ENCODE measurements at regions not wholly inside any gene's neighbourhood (a gene's known extent, or its start where the extent isn't known, plus 50 kb on each side); places are given as distances from the start of the nearest gene placed in this dataset.

GRCh38 chr13:38539632-38540031 lies 147.2 kb upstream of the FREM2 start:
- TF ChIP-seq EP300 (IDR thresholded peaks at IDR 0.05), result no peak
- TF ChIP-seq POLR2AphosphoS5 (IDR thresholded peaks at IDR 0.05), result no peak
- TF ChIP-seq CTCF (IDR thresholded peaks at IDR 0.05), result no peak
- TF ChIP-seq POLR2A (IDR thresholded peaks at IDR 0.05), result no peak
- DNase-seq, result no peak
- WGBS, 2 donors, result 79 to 83% methylated on average over 2 of the region's 2 CpGs
- no peak overlapping the region for H3K27ac ChIP-seq
- no peak overlapping the region for H3K4me3 ChIP-seq
- H3K36me3 ChIP-seq, result no peaks in the 10 kb centered on the region
- H3K9me3 ChIP-seq, result no peaks in the 10 kb centered on the region
- no peaks in the 10 kb centered on the region for H3K27me3 ChIP-seq
- no peak for ATAC-seq (ENCODE audit: low FRiP score in 2 of 2)
- no peaks in the 10 kb centered on the region for H3K4me1 ChIP-seq

- ATAC-seq (ENCODE audit: low FRiP score in 2 of 2) (no peak), DNase-seq (no peak)
- 52 to 64% methylated on average over 3 of the region's 3 CpGs for WGBS, 2 donors
- Histone ChIP-seq H3K4me1 (no peaks in the 10 kb centered on the region), H3K36me3 (no peaks in the 10 kb centered on the region), H3K9me3 (no peaks in the 10 kb centered on the region), H3K4me3 (no peak overlapping the region), H3K27me3 (no peaks in the 10 kb centered on the region), H3K27ac (no peak overlapping the region)
- no peak for TF ChIP-seq POLR2A (IDR thresholded peaks at IDR 0.05)
- TF ChIP-seq CTCF (IDR thresholded peaks at IDR 0.05), result no peak
- no peak for TF ChIP-seq POLR2AphosphoS5 (IDR thresholded peaks at IDR 0.05)
- no peak for TF ChIP-seq EP300 (IDR thresholded peaks at IDR 0.05)
Measured at GRCh38 chr13:38542601-38543000, 144.3 kb upstream of the FREM2 start.

GRCh38 chr13:38543561-38543960 lies 143.3 kb upstream of the FREM2 start:
- Histone ChIP-seq H3K9me3 (no peaks in the 10 kb centered on the region), H3K4me1 (no peaks in the 10 kb centered on the region), H3K36me3 (no peaks in the 10 kb centered on the region), H3K4me3 (no peak overlapping the region), H3K27ac (no peak overlapping the region), H3K27me3 (no peaks in the 10 kb centered on the region)
- WGBS, 2 donors, result 73 to 79% methylated on average over 4 of the region's 4 CpGs
- no peak for DNase-seq
- no peak for ATAC-seq (ENCODE audit: low FRiP score in 2 of 2)
- TF ChIP-seq CTCF (IDR thresholded peaks at IDR 0.05), result no peak
- TF ChIP-seq POLR2A (IDR thresholded peaks at IDR 0.05), result no peak
- no peak for TF ChIP-seq POLR2AphosphoS5 (IDR thresholded peaks at IDR 0.05)
- TF ChIP-seq EP300 (IDR thresholded peaks at IDR 0.05), result no peak

GRCh38 chr13:38563739-38564138 lies 123.1 kb upstream of the FREM2 start:
- H3K27me3 ChIP-seq, result no peaks in the 10 kb centered on the region
- no peaks in the 10 kb centered on the region for H3K9me3 ChIP-seq
- DNase-seq (no peak), ATAC-seq (ENCODE audit: low FRiP score in 2 of 2) (no peak)
- no peak for TF ChIP-seq CTCF (IDR thresholded peaks at IDR 0.05)
- no peak overlapping the region for H3K27ac ChIP-seq
- no peaks in the 10 kb centered on the region for H3K36me3 ChIP-seq
- no peak overlapping the region for H3K4me3 ChIP-seq
- WGBS, 2 donors, result 65 to 68% methylated on average over 2 of the region's 2 CpGs
- H3K4me1 ChIP-seq, result no peaks in the 10 kb centered on the region

GRCh38 chr13:38564256-38565150 lies 122.4 kb upstream of the FREM2 start:
- Histone ChIP-seq H3K9me3 (no peaks in the 10 kb centered on the region), H3K27ac (no peak overlapping the region), H3K36me3 (no peaks in the 10 kb centered on the region), H3K4me3 (no peak overlapping the region), H3K4me1 (no peaks in the 10 kb centered on the region), H3K27me3 (no peaks in the 10 kb centered on the region)
- TF ChIP-seq EP300 (IDR thresholded peaks at IDR 0.05), result no peak
- no peak for TF ChIP-seq POLR2AphosphoS5 (IDR thresholded peaks at IDR 0.05)
- no peak for TF ChIP-seq POLR2A (IDR thresholded peaks at IDR 0.05)
- no peak for TF ChIP-seq CTCF (IDR thresholded peaks at IDR 0.05)
- DNase-seq, result no peak
- no peak for ATAC-seq (ENCODE audit: low FRiP score in 2 of 2)
- 70 to 75% methylated on average over 7 of the region's 7 CpGs for WGBS, 2 donors
